Stomach (tissue), 4 donors: ENCODE measurements at regions not wholly inside any gene's neighbourhood (a gene's known extent, or its start where the extent isn't known, plus 50 kb on each side); places are given as distances from the start of the nearest gene placed in this dataset.

ENCODE experiments used
- EP300 ChIP-seq: sonication (generic); formaldehyde crosslinking; IDR thresholded peaks from one replicate; pipeline ENCODE4 v1.6.1; 2017; ENCODE audit warnings: antibody characterized with exemption
- POLR2A ChIP-seq, 4 donors: fragments of 450-650 bp; IDR thresholded peaks; one replicate each; pipeline ENCODE4 v1.6.1; 2016; ENCODE audit warnings: antibody characterized with exemption in 4 of 4, control low read depth in 2 of 4, mild to moderate bottlenecking in 1 of 4, moderate library complexity in 1 of 4
- POLR2AphosphoS5 ChIP-seq, 3 donors: sonication (generic); formaldehyde crosslinking; IDR thresholded peaks; one replicate each; pipeline ENCODE4 v1.6.1; 2016; ENCODE audit warnings: antibody characterized with exemption in 3 of 3
- TF ChIP-seq, protein P1 (sequence below), 7 experiments: fragments of 450-650 bp in 4 of 7; fragments of 200-600 bp in 3 of 7; sonication (generic) in 3 of 7; IDR thresholded peaks; one replicate each; pipeline ENCODE4 v1.5.1; 2016 to 2019; ENCODE audit warnings: antibody characterized with exemption in 7 of 7, control low read depth in 2 of 7, mild to moderate bottlenecking in 1 of 7

DNA sequence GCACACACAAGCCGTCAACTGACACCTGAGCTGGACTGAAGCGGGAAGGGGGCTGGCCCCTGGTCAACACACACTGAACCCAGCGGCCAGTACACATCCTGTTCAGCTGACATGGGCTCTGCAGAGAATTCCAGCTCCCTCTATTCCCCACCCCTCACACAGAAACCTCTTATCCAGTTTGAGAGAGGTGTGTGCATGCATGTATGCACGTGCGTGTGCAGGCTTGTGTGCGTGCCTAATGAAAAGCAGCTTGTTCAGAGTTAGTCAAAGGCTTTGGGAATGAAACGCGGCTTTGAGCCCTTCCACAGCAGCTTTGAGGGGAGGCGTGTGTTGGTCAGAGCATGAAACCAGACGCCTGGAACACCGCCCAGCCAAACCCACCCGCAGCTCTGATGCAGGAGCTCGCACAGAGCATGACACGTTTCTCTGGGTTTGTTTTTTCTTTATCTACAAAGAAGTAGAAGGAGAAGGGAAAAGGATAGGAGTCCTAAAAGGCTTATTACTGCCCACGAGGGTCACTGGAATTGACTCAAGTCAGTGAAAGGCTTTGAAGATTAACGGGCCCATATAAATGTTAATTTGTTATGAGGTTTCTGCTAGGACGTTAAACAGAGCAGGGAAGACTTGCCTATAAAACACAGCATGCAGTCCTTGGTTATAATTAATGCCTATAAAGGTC lies 184.2 kb downstream of the ETS2 start:
- TF ChIP-seq, protein P1, sequence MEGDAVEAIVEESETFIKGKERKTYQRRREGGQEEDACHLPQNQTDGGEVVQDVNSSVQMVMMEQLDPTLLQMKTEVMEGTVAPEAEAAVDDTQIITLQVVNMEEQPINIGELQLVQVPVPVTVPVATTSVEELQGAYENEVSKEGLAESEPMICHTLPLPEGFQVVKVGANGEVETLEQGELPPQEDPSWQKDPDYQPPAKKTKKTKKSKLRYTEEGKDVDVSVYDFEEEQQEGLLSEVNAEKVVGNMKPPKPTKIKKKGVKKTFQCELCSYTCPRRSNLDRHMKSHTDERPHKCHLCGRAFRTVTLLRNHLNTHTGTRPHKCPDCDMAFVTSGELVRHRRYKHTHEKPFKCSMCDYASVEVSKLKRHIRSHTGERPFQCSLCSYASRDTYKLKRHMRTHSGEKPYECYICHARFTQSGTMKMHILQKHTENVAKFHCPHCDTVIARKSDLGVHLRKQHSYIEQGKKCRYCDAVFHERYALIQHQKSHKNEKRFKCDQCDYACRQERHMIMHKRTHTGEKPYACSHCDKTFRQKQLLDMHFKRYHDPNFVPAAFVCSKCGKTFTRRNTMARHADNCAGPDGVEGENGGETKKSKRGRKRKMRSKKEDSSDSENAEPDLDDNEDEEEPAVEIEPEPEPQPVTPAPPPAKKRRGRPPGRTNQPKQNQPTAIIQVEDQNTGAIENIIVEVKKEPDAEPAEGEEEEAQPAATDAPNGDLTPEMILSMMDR (IDR thresholded peaks at IDR 0.05), result no peak
- no peak for TF ChIP-seq POLR2A (IDR thresholded peaks at IDR 0.05)
- no peak for TF ChIP-seq POLR2AphosphoS5 (IDR thresholded peaks at IDR 0.05)
- TF ChIP-seq EP300, result no peak
